ENCODE measurements at regions not wholly inside any gene's neighbourhood (a gene's known extent, or its start where the extent isn't known, plus 50 kb on each side); places are given as distances from the start of the nearest gene placed in this dataset.
"Not testable (repeated sequence)": the region's sequence is repeated elsewhere in the genome, so short reads cannot be mapped to it uniquely, and the experiment has no call there.

DNA sequence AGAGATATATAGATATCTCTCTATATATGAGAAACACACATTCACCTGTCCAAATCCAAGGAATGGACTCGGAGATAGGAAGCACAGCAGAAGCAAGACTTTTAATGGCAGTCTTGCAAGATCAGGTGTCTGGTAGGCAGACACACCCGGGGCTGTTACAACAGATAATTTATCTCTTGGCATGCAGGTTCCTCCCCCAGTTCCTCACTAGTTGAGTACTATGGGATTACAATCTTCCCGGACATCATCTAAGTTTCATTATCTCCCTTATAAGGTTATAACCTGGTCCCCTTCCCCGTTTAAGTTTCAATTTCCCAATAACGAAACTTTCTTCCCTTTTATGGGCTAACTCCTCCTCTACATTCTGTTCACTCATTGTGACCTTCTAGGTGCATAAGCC, 399.3 kb downstream of the PPP1R3A start:
- Histone ChIP-seq H3K36me3 (ENCODE audit: control insufficient read depth, insufficient read depth, low read length) (no peaks in the 10 kb centered on the region), H3K4me3 (ENCODE audit: extremely low read depth, insufficient read depth, low read length, poor library complexity, severe bottlenecking) (no peak overlapping the region), H3K27ac (ENCODE audit: low read depth, low read length, severe bottlenecking) (no peak overlapping the region), H3K9me3 (ENCODE audit: control insufficient read depth, low read length) (no peaks in the 10 kb centered on the region), H3K4me1 (ENCODE audit: control insufficient read depth, insufficient read depth, low read length, poor library complexity, severe bottlenecking) (no peaks in the 10 kb centered on the region)
- 54 to 77% methylated on average over 3 to 4 of the region's 5 CpGs for WGBS, 2 experiments (ENCODE audit: insufficient coverage in 2 of 2)

- H3K4me1 ChIP-seq (ENCODE audit: control insufficient read depth, insufficient read depth, low read length, poor library complexity, severe bottlenecking): no peaks in the 10 kb centered on the region
- WGBS, 2 experiments (ENCODE audit: insufficient coverage in 2 of 2): no CpG with 5 or more reads among the region's 3 CpGs
- H3K4me3 ChIP-seq (ENCODE audit: extremely low read depth, insufficient read depth, low read length, poor library complexity, severe bottlenecking): no peak overlapping the region
- H3K27ac ChIP-seq (ENCODE audit: low read depth, low read length, severe bottlenecking): no peak overlapping the region
- peaks cover 3% of the 10 kb centered on the region for H3K9me3 ChIP-seq (ENCODE audit: control insufficient read depth, low read length)
- no peaks in the 10 kb centered on the region for H3K36me3 ChIP-seq (ENCODE audit: control insufficient read depth, insufficient read depth, low read length)
Measured at GRCh38 chr7:113504691-113505090, 386.3 kb upstream of the SMIM30 start.

DNA sequence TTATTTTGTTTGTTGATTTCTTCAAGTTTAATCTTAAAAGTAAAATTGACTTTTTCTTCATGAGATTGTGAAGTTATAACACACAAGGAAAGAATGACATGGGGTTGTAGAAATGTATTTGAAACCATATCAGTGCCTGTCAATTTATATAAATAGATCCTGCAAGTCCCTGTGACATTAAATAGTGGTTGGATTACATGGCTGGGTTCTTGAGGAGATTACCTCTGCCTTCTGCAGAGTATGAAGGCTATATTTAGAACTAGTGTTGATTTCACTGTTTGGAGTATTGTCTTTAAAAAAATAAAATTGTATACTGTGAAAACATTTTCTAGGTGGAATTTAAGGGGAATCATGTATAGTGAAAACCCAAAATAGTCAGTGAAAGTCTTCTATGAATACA, 385.8 kb upstream of the SMIM30 start:
- H3K36me3 ChIP-seq (ENCODE audit: control insufficient read depth, insufficient read depth, low read length): no peaks in the 10 kb centered on the region
- peaks cover 3% of the 10 kb centered on the region for H3K9me3 ChIP-seq (ENCODE audit: control insufficient read depth, low read length)
- H3K4me1 ChIP-seq (ENCODE audit: control insufficient read depth, insufficient read depth, low read length, poor library complexity, severe bottlenecking): no peaks in the 10 kb centered on the region
- H3K4me3 ChIP-seq (ENCODE audit: extremely low read depth, insufficient read depth, low read length, poor library complexity, severe bottlenecking): no peak overlapping the region
- no peak overlapping the region for H3K27ac ChIP-seq (ENCODE audit: low read depth, low read length, severe bottlenecking)

GRCh38 chr7:113496586-113496985, 378.2 kb upstream of the SMIM30 start:
- not testable (repeated sequence) for H3K36me3 ChIP-seq (ENCODE audit: control insufficient read depth, insufficient read depth, low read length); H3K9me3 ChIP-seq (ENCODE audit: control insufficient read depth, low read length); H3K4me3 ChIP-seq (ENCODE audit: extremely low read depth, insufficient read depth, low read length, poor library complexity, severe bottlenecking); H3K27ac ChIP-seq (ENCODE audit: low read depth, low read length, severe bottlenecking); H3K4me1 ChIP-seq (ENCODE audit: control insufficient read depth, insufficient read depth, low read length, poor library complexity, severe bottlenecking)
- no CpG with 5 or more reads among the region's 3 CpGs for WGBS, 2 experiments (ENCODE audit: insufficient coverage in 2 of 2)

DNA sequence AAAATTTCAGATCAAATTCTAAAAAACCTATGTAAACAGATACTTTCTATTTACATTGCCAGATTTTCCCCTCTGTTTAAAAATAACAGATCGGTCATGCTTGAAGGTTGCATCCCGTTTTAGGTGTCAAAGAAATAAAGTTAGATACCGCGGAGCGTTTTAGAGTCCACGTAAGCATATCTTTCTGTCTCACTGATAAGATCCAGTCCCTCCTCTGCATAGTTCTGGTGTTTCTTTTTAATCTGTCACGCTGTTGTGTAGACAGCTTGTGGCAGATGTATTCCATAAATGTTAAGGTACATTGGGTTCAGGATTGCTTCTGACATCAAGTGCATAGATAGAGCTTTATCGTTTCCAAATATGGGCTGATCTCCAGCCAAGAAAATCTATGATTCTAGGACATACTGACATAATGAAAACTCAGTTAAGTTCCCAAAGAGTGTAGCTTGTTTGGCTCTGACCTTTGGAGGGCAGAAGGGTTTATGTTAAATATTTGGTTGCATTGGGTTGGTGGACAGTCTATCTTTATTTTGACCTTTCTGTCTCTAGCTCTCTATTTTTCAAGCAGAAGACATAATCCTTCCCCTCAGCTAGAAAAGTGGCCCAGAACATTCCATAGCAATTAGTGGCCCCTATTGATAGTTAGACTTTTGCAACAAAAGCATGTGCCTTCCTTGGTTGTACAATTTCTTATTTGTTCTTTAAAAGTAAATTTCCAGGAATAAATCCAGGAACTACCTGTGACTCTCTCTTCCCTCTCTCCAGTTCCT, 376.6 kb upstream of the SMIM30 start:
- not testable (repeated sequence) for H3K4me1 ChIP-seq (ENCODE audit: control insufficient read depth, insufficient read depth, low read length, poor library complexity, severe bottlenecking); H3K4me3 ChIP-seq (ENCODE audit: extremely low read depth, insufficient read depth, low read length, poor library complexity, severe bottlenecking); H3K27ac ChIP-seq (ENCODE audit: low read depth, low read length, severe bottlenecking); H3K9me3 ChIP-seq (ENCODE audit: control insufficient read depth, low read length); H3K36me3 ChIP-seq (ENCODE audit: control insufficient read depth, insufficient read depth, low read length)
- WGBS, 2 experiments (ENCODE audit: insufficient coverage in 2 of 2): no CpG with 5 or more reads among the region's 8 CpGs

DNA sequence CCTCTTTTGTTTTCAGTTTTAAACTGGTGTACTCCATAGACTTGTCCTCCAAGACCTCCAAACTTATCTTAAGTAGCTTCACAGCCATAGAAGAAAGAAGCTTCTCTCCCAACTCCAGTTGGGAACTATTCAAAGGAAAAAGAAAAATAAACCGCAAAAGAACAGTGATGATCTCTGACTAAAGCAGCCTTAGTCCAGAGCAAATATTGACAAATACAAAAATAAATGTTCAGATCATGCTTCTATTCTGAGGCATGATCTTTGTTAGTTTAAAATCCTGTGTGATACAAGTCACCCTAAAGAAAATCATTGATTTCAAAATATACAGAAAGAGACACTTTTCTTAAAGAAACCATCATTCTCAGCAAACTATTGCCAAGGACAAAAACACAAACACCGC, 373.0 kb upstream of the SMIM30 start:
- Histone ChIP-seq H3K36me3 (ENCODE audit: control insufficient read depth, insufficient read depth, low read length) (no peaks in the 10 kb centered on the region), H3K4me3 (ENCODE audit: extremely low read depth, insufficient read depth, low read length, poor library complexity, severe bottlenecking) (no peak overlapping the region), H3K9me3 (ENCODE audit: control insufficient read depth, low read length) (no peaks in the 10 kb centered on the region), H3K27ac (ENCODE audit: low read depth, low read length, severe bottlenecking) (no peak overlapping the region), H3K4me1 (ENCODE audit: control insufficient read depth, insufficient read depth, low read length, poor library complexity, severe bottlenecking) (no peaks in the 10 kb centered on the region)
- no CpG with 5 or more reads among the region's 2 CpGs for WGBS, 2 experiments (ENCODE audit: insufficient coverage in 2 of 2)

- no peaks in the 10 kb centered on the region for H3K9me3 ChIP-seq (ENCODE audit: control insufficient read depth, low read length)
- H3K27ac ChIP-seq (ENCODE audit: low read depth, low read length, severe bottlenecking): no peak overlapping the region
- H3K4me1 ChIP-seq (ENCODE audit: control insufficient read depth, insufficient read depth, low read length, poor library complexity, severe bottlenecking): no peaks in the 10 kb centered on the region
- H3K4me3 ChIP-seq (ENCODE audit: extremely low read depth, insufficient read depth, low read length, poor library complexity, severe bottlenecking): no peak overlapping the region
- WGBS, 2 experiments (ENCODE audit: insufficient coverage in 2 of 2): 72 to 73% methylated on average over 7 to 8 of the region's 16 CpGs
- H3K36me3 ChIP-seq (ENCODE audit: control insufficient read depth, insufficient read depth, low read length): no peaks in the 10 kb centered on the region
Measured at GRCh38 chr7:113487925-113488731, 369.8 kb upstream of the SMIM30 start.

- no peak overlapping the region for H3K4me3 ChIP-seq (ENCODE audit: extremely low read depth, insufficient read depth, low read length, poor library complexity, severe bottlenecking)
- H3K9me3 ChIP-seq (ENCODE audit: control insufficient read depth, low read length): no peaks in the 10 kb centered on the region
- no peak overlapping the region for H3K27ac ChIP-seq (ENCODE audit: low read depth, low read length, severe bottlenecking)
- no CpG with 5 or more reads among the region's 2 CpGs for WGBS, 2 experiments (ENCODE audit: insufficient coverage in 2 of 2)
- no peaks in the 10 kb centered on the region for H3K36me3 ChIP-seq (ENCODE audit: control insufficient read depth, insufficient read depth, low read length)
- no peaks in the 10 kb centered on the region for H3K4me1 ChIP-seq (ENCODE audit: control insufficient read depth, insufficient read depth, low read length, poor library complexity, severe bottlenecking)
Measured at GRCh38 chr7:113486548-113486947, 368.2 kb upstream of the SMIM30 start.

- Histone ChIP-seq H3K4me3 (ENCODE audit: extremely low read depth, insufficient read depth, low read length, poor library complexity, severe bottlenecking) (no peak overlapping the region), H3K4me1 (ENCODE audit: control insufficient read depth, insufficient read depth, low read length, poor library complexity, severe bottlenecking) (no peaks in the 10 kb centered on the region), H3K9me3 (ENCODE audit: control insufficient read depth, low read length) (no peaks in the 10 kb centered on the region), H3K36me3 (ENCODE audit: control insufficient read depth, insufficient read depth, low read length) (no peaks in the 10 kb centered on the region), H3K27ac (ENCODE audit: low read depth, low read length, severe bottlenecking) (no peak overlapping the region)
- 78 to 83% methylated on average over 1 to 2 of the region's 4 CpGs for WGBS, 2 experiments (ENCODE audit: insufficient coverage in 2 of 2)
Measured at GRCh38 chr7:113483657-113484056, 365.3 kb upstream of the SMIM30 start.

DNA sequence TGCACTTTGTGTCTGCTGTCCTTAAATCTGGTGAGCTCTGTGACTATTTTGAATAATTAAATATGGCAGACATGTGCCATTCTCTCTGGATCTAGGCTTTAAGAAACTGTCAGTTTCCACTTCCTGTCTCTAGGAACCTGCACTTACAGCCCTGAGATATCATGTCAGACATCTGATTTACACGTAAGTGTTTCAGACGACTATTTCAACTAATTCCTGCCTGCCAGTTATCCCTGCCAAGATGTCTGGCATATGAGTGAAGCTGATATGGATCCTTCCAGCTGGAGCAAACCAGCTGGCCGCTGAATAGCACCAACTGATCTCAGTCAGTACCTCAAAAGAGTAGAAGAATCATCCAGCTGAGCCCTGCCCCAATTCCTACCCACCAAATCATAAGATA, 362.2 kb upstream of the SMIM30 start:
- WGBS, 2 experiments (ENCODE audit: insufficient coverage in 2 of 2): 92% methylated on average over 2 of the region's 3 CpGs; no CpG with 5 or more reads in 1 of the 2 experiments
- no peak overlapping the region for H3K27ac ChIP-seq (ENCODE audit: low read depth, low read length, severe bottlenecking)
- peaks cover 3% of the 10 kb centered on the region for H3K9me3 ChIP-seq (ENCODE audit: control insufficient read depth, low read length)
- H3K36me3 ChIP-seq (ENCODE audit: control insufficient read depth, insufficient read depth, low read length): no peaks in the 10 kb centered on the region
- H3K4me3 ChIP-seq (ENCODE audit: extremely low read depth, insufficient read depth, low read length, poor library complexity, severe bottlenecking): no peak overlapping the region
- no peaks in the 10 kb centered on the region for H3K4me1 ChIP-seq (ENCODE audit: control insufficient read depth, insufficient read depth, low read length, poor library complexity, severe bottlenecking)
